ENCODE measurements at regions not wholly inside any gene's neighbourhood (a gene's known extent, or its start where the extent isn't known, plus 50 kb on each side); places are given as distances from the start of the nearest gene placed in this dataset.
A peak's percentile ranks its signal among the peaks of the same experiment; 100 is the strongest.
"Not testable (repeated sequence)": the region's sequence is repeated elsewhere in the genome, so short reads cannot be mapped to it uniquely, and the experiment has no call there.

DNA sequence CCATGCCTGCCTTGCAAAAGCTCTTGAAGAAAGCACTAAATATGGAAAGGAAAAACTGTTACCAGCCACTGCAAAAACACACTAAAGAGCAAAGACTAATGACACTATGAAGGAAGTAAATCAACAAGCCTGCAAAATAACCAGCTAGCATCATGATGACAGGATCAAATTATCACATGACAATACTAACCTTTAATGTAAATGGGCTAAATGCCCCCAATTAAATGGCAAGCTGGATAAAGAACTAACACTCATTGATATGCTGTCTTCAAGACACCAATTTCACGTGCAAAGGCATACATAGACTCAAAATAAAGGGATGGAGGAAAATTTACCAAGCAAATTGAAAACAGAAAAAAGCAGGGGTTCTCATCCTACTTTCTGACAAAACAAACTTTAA, 231.8 kb upstream of the RGMB start:
- TF ChIP-seq, protein P1, sequence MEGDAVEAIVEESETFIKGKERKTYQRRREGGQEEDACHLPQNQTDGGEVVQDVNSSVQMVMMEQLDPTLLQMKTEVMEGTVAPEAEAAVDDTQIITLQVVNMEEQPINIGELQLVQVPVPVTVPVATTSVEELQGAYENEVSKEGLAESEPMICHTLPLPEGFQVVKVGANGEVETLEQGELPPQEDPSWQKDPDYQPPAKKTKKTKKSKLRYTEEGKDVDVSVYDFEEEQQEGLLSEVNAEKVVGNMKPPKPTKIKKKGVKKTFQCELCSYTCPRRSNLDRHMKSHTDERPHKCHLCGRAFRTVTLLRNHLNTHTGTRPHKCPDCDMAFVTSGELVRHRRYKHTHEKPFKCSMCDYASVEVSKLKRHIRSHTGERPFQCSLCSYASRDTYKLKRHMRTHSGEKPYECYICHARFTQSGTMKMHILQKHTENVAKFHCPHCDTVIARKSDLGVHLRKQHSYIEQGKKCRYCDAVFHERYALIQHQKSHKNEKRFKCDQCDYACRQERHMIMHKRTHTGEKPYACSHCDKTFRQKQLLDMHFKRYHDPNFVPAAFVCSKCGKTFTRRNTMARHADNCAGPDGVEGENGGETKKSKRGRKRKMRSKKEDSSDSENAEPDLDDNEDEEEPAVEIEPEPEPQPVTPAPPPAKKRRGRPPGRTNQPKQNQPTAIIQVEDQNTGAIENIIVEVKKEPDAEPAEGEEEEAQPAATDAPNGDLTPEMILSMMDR (IDR thresholded peaks at IDR 0.05; ENCODE audit: insufficient read depth, low read length, severe bottlenecking), result no peak
- DNase-seq (ENCODE audit: low read depth) (no peak), FAIRE-seq (no peak)
- Histone ChIP-seq H3K27me3 (ENCODE audit: control insufficient read depth, insufficient read depth, low read length) (no peaks in the 10 kb centered on the region), H3K4me3 (ENCODE audit: low read depth, low read length) (no peak overlapping the region), H3K36me3 (ENCODE audit: control insufficient read depth, insufficient read depth, low read length) (no peaks in the 10 kb centered on the region)

DNA sequence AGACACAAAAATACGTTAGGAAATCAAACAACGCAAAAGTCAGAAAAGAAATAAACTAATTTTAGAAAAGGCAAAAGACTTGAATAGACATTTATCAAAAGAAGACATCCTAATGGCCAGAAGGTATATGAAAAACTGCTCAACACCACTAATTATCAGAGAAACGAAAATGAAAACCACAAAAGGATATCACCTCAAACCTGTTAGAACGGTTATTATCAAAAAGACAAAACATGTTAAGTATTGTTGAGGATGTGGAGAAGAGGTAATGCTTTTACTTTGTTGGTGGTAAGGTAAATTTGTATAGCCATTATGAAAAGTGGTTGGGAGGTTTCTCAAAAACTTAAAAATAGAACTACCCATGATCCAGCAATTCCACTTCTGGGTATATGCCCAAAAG, 230.0 kb upstream of the RGMB start:
- TF ChIP-seq, protein P1 (IDR thresholded peaks at IDR 0.05; ENCODE audit: insufficient read depth, low read length, severe bottlenecking), result no peak
- no peak for FAIRE-seq
- Histone ChIP-seq H3K27me3 (ENCODE audit: control insufficient read depth, insufficient read depth, low read length) (no peaks in the 10 kb centered on the region), H3K4me3 (ENCODE audit: low read depth, low read length) (no peak overlapping the region), H3K36me3 (ENCODE audit: control insufficient read depth, insufficient read depth, low read length) (no peaks in the 10 kb centered on the region)
- DNase-seq (ENCODE audit: low read depth), result no peak

GRCh38 chr5:98546924-98547323, 226.5 kb upstream of the RGMB start:
- FAIRE-seq; H3K27me3 ChIP-seq (ENCODE audit: control insufficient read depth, insufficient read depth, low read length); DNase-seq (ENCODE audit: low read depth); H3K4me3 ChIP-seq (ENCODE audit: low read depth, low read length); H3K36me3 ChIP-seq (ENCODE audit: control insufficient read depth, insufficient read depth, low read length): not testable (repeated sequence)

- no peaks in the 10 kb centered on the region for H3K27me3 ChIP-seq (ENCODE audit: control insufficient read depth, insufficient read depth, low read length)
- TF ChIP-seq, protein P1 (IDR thresholded peaks at IDR 0.05; ENCODE audit: insufficient read depth, low read length, severe bottlenecking), result no peak
- no peaks in the 10 kb centered on the region for H3K36me3 ChIP-seq (ENCODE audit: control insufficient read depth, insufficient read depth, low read length)
- FAIRE-seq (no peak), DNase-seq (ENCODE audit: low read depth) (no peak)
- H3K4me3 ChIP-seq (ENCODE audit: low read depth, low read length), result no peak overlapping the region
These were observed 216.8 kb upstream of the RGMB start for GRCh38 chr5:98556712-98557111.

DNA sequence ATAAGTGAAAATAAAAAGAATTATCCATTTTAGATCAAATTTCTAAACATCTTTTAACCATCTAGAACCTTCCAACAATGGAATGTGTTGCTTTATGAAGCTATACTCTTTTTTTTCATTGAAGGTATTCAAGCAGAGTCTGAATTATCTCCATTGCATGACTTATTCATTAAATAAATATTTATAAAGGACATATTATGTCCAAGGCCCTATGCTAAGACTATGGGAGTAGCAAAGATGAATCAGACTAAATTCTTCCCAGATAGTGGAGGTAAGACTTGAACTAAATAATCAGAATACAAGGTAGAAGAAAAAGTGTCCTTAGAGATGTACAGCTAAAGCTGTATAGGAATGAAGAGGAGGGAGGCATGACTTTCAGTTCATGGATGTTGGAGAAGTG, 215.5 kb upstream of the RGMB start:
- TF ChIP-seq, protein P1 (IDR thresholded peaks at IDR 0.05; ENCODE audit: insufficient read depth, low read length, severe bottlenecking), result no peak
- Histone ChIP-seq H3K27me3 (ENCODE audit: control insufficient read depth, insufficient read depth, low read length) (no peaks in the 10 kb centered on the region), H3K36me3 (ENCODE audit: control insufficient read depth, insufficient read depth, low read length) (no peaks in the 10 kb centered on the region), H3K4me3 (ENCODE audit: low read depth, low read length) (no peak overlapping the region)
- DNase-seq (ENCODE audit: low read depth), result peak; percentile 22
- no peak for FAIRE-seq

GRCh38 chr5:98563885-98564653, 209.4 kb upstream of the RGMB start:
- H3K36me3 ChIP-seq (ENCODE audit: control insufficient read depth, insufficient read depth, low read length), result no peaks in the 10 kb centered on the region
- H3K4me3 ChIP-seq (ENCODE audit: low read depth, low read length), result no peak overlapping the region
- TF ChIP-seq, protein P1 (IDR thresholded peaks at IDR 0.05; ENCODE audit: insufficient read depth, low read length, severe bottlenecking), result no peak
- FAIRE-seq (no peak), DNase-seq (ENCODE audit: low read depth) (no peak)
- H3K27me3 ChIP-seq (ENCODE audit: control insufficient read depth, insufficient read depth, low read length), result no peaks in the 10 kb centered on the region
